Testis (tissue), 2 donors: ENCODE measurements at regions not wholly inside any gene's neighbourhood (a gene's known extent, or its start where the extent isn't known, plus 50 kb on each side); places are given as distances from the start of the nearest gene placed in this dataset.

ENCODE experiments used
- CTCF ChIP-seq, 3 experiments: fragments of 450-650 bp in 2 of 3; fragments of 200-600 bp in 1 of 3; sonication (generic) in 1 of 3; IDR thresholded peaks; one replicate each; pipeline ENCODE4 v1.5.1; 2016 to 2019; ENCODE audit warnings: antibody characterized with exemption in 3 of 3, mild to moderate bottlenecking in 2 of 3, moderate library complexity in 1 of 3
- POLR2A ChIP-seq: fragments of 450-650 bp; IDR thresholded peaks from one replicate; pipeline ENCODE4 v1.6.1; 2017; ENCODE audit warnings: antibody characterized with exemption, mild to moderate bottlenecking, moderate library complexity

- TF ChIP-seq CTCF (IDR thresholded peaks at IDR 0.05), result no peak
- no peak for TF ChIP-seq POLR2A
These were observed 313.6 kb upstream of the C1orf87 start for GRCh38 chr1:60387175-60387574.
